ENCODE measurements at regions not wholly inside any gene's neighbourhood (a gene's known extent, or its start where the extent isn't known, plus 50 kb on each side); places are given as distances from the start of the nearest gene placed in this dataset.

DNA sequence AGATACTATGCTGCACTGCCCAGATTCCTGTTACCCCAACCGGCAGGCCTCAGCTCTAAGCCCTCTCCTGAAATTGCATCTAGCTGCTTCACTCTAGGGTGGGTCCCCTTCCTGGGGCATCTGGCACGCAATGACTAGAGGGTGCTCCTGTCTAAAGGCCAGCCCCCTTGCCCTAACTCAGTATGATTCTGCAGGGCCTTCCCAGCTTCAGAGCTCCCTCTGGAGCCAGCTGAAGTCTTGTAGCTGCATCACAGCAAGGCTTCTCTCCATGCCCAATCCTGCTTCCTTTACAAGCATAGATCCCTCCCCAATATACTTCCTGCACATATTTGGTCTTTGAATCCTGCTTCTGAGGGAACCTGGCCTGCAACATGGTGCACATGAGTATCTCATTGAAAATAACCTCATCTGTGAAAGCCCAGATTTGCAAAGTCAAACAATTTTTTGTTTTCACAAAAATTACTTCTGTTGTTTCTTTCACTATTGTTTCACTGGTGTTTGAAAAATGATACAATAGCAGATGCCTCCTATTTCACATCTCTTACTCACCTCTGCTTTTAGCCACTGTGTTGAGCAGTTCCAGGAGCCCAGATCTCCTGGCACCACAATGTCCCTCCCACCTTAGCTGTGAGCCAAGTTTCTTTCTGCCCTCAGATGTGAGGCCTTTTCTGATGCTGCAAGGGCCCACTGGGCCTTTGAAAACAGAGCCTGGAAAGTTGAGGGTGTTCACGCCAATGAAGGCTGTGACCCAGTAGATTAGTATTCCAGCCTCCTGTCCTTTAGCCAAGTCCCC, 169.5 kb upstream of the EGLN3 start:
- H3K36me3 Mint-ChIP-seq = no peaks in the 10 kb centered on the region
- no peaks in the 10 kb centered on the region for H3K4me1 Mint-ChIP-seq (ENCODE audit: unreplicated experiment)
- peaks cover 5% of the 10 kb centered on the region for H3K9me3 Mint-ChIP-seq
- H3K27ac Mint-ChIP-seq = no peak overlapping the region
- peaks cover 15% of the 10 kb centered on the region for H3K27me3 Mint-ChIP-seq
- DNase-seq (ENCODE audit: extremely low spot score, unreplicated experiment) = no peak
- no peak overlapping the region for H3K4me3 Mint-ChIP-seq
- TF ChIP-seq, protein P1, sequence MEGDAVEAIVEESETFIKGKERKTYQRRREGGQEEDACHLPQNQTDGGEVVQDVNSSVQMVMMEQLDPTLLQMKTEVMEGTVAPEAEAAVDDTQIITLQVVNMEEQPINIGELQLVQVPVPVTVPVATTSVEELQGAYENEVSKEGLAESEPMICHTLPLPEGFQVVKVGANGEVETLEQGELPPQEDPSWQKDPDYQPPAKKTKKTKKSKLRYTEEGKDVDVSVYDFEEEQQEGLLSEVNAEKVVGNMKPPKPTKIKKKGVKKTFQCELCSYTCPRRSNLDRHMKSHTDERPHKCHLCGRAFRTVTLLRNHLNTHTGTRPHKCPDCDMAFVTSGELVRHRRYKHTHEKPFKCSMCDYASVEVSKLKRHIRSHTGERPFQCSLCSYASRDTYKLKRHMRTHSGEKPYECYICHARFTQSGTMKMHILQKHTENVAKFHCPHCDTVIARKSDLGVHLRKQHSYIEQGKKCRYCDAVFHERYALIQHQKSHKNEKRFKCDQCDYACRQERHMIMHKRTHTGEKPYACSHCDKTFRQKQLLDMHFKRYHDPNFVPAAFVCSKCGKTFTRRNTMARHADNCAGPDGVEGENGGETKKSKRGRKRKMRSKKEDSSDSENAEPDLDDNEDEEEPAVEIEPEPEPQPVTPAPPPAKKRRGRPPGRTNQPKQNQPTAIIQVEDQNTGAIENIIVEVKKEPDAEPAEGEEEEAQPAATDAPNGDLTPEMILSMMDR (conservative IDR thresholded peaks at IDR 0.05) = no peak

DNA sequence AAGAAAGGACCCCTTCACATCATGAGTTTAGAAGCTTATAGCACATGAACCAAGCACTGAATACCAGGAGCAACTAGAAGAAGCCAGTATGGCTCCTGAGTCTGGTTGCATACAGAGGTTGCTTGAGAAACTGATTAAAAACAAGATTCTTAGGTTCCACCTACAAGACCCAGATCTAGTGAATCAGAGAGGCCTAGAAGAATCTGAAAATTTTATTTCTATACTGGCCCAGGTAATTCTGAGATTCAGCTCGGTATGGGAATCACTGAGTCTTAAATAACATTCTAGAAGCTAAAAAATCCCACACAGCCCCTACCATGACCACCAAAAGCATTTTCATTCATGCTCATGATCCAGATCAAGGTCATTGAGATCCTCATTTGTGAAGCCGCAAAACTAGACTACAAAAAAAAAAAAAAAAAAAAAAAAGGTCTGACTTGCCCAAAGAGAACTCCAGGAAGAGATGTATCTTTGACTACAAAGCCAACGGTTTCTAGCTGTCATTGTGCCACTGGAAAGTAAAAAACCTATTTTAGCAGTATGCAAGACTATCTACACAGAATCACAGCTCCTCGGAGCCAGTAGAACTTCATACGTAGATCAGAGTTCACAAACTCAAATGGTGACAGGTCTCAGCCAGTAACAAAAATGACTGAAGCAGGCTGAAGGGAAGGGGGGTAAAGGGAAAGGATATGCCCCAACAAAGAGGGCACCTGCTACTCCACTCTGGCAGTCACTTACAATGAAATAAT, 168.4 kb upstream of the EGLN3 start:
- no peak for DNase-seq (ENCODE audit: extremely low spot score, unreplicated experiment)
- Mint-ChIP-seq H3K9me3 (peaks cover 5% of the 10 kb centered on the region), H3K27me3 (peaks cover 13% of the 10 kb centered on the region), H3K4me3 (no peak overlapping the region), H3K36me3 (no peaks in the 10 kb centered on the region), H3K27ac (no peak overlapping the region), H3K4me1 (ENCODE audit: unreplicated experiment) (no peaks in the 10 kb centered on the region)
- TF ChIP-seq, protein P1 (conservative IDR thresholded peaks at IDR 0.05) = no peak

DNA sequence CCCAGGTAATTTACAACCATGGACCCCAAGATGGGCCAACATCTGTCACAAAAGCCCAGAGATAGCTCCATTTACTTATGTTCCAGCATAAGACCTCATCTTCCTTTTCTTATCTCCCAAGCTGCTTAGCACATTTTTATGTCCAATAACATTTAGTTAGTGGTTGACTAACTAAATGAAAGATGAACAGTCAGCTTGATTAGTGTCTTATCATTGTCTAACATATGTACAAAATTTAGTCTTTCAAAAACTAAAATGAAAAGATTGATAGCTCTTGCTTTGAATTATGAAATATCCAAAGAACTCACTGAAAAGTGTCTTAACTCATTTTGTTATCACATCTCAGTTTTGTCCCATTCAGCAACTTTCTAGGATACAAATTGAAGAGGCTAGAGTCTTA, 163.1 kb upstream of the EGLN3 start:
- no peaks in the 10 kb centered on the region for H3K36me3 Mint-ChIP-seq
- peaks cover 14% of the 10 kb centered on the region for H3K4me1 Mint-ChIP-seq (ENCODE audit: unreplicated experiment)
- H3K27me3 Mint-ChIP-seq = no peaks in the 10 kb centered on the region
- H3K27ac Mint-ChIP-seq = peak overlapping the region; percentile 37
- peaks cover 5% of the 10 kb centered on the region for H3K9me3 Mint-ChIP-seq
- H3K4me3 Mint-ChIP-seq = no peak overlapping the region
- TF ChIP-seq, protein P1 (conservative IDR thresholded peaks at IDR 0.05) = no peak
- no peak for DNase-seq (ENCODE audit: extremely low spot score, unreplicated experiment)

DNA sequence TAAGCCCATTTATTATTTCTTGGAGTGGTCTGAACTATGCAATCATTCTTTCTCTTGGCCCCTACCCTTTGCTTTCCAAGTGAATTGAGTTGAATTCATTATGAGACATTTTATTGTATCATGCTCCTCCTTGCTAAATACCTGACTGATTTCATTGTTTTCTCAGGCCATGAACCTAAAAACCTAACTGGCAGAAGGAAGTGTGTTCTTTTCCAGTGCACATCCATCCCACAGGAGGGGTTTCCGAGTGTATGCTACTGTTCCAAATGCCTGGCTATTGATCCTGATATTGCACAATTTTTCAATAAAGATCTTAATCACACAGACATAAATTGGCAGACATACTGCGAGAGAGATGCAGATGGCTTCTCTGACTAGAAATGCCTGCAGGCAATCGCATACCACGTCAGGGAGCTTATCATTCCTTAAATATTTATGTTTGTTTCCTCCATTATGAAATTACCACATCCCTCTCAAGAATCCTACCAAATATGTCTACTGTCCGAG, 162.2 kb upstream of the EGLN3 start:
- Mint-ChIP-seq H3K27me3 (no peaks in the 10 kb centered on the region), H3K9me3 (peaks cover 5% of the 10 kb centered on the region), H3K27ac (peak overlapping the region; percentile 37), H3K4me3 (no peak overlapping the region), H3K36me3 (no peaks in the 10 kb centered on the region), H3K4me1 (ENCODE audit: unreplicated experiment) (peaks cover 14% of the 10 kb centered on the region)
- no peak for DNase-seq (ENCODE audit: extremely low spot score, unreplicated experiment)
- TF ChIP-seq, protein P1 (conservative IDR thresholded peaks at IDR 0.05) = no peak

DNA sequence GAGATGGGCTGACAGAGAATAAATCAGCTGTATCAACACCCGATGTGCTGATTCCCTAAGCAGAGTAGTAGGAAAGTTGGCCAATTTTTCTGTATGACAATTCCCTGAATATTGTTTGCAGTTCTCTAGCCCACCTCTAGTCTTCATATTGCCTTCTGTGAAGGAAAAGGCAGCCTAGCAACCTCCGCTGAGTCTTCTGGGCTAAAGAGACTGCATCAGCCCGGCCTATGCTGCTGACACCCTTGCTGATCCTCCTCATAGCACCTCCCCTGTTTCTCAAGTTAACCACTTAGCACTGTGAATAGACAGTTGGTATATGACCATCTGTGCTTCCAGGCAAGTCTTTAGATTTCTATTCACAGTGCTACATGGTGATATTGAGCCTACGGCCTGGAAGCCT, 161.1 kb upstream of the EGLN3 start:
- H3K4me1 Mint-ChIP-seq (ENCODE audit: unreplicated experiment) = peaks cover 14% of the 10 kb centered on the region
- TF ChIP-seq, protein P1 (conservative IDR thresholded peaks at IDR 0.05) = peak; percentile 41
- no peak overlapping the region for H3K4me3 Mint-ChIP-seq
- H3K27me3 Mint-ChIP-seq = peaks cover 4% of the 10 kb centered on the region
- peaks cover 5% of the 10 kb centered on the region for H3K9me3 Mint-ChIP-seq
- DNase-seq (ENCODE audit: extremely low spot score, unreplicated experiment) = no peak
- peak overlapping the region; percentile 37 for H3K27ac Mint-ChIP-seq
- H3K36me3 Mint-ChIP-seq = no peaks in the 10 kb centered on the region
